IMR-90 (cell line): ENCODE measurements at regions not wholly inside any gene's neighbourhood (a gene's known extent, or its start where the extent isn't known, plus 50 kb on each side); places are given as distances from the start of the nearest gene placed in this dataset.

Experiments used
- ATAC-seq: fragments of 200-7000 bp; cut with Tn5 transposase; 2 replicates; pipeline ENCODE4 v1.9.1; 2020; ENCODE audit warnings: low read depth, mild to moderate bottlenecking, moderate library complexity
- BruUV-seq: library from RNA; stranded (reverse); fragments of 400-500 nt; replicated peaks from 2 replicates; lab custom pipeline; 2021; lab: Mats Ljungman, UMichigan
- CTCF ChIA-PET: fragments of 300-600 bp; formaldehyde crosslinking; extraction: SDS; loops from one replicate; lab custom pipeline; 2021; ENCODE audit warnings: antibody characterized with exemption; lab: Yijun Ruan, JAX
- POLR2A ChIA-PET: fragments of 300-600 bp; sonication (Branson Sonifier 250); formaldehyde crosslinking; loops from one replicate; lab custom pipeline; 2022; ENCODE audit warnings: antibody characterized with exemption; ENCODE audit not compliant: unreplicated experiment; lab: Charles Lee
- DNase-seq: peaks from one replicate; pipeline ENCODE4 v3.0.0; 2013
- H2AFZ ChIP-seq: replicated peaks from 2 replicates; pipeline ENCODE3; 2013; ENCODE audit warnings: low read length, mild to moderate bottlenecking; ENCODE audit not compliant: poor library complexity
- H2AK5ac ChIP-seq: 2 replicates; pipeline ENCODE4 v1.6.1; 2013; ENCODE audit warnings: low read depth, low read length, inconsistent platforms
- H2AK9ac ChIP-seq: replicated peaks from 2 replicates; pipeline ENCODE3; 2013; ENCODE audit warnings: mild to moderate bottlenecking, low read depth, low read length, moderate library complexity; ENCODE audit not compliant: poor library complexity
- H2BK120ac ChIP-seq: 2 replicates; pipeline ENCODE4 v1.6.1; 2013; ENCODE audit warnings: low read depth, low read length, inconsistent platforms
- H2BK15ac ChIP-seq: 3 replicates; pipeline ENCODE4 v1.6.1; 2013; ENCODE audit warnings: low read depth, low read length, inconsistent platforms
- H2BK20ac ChIP-seq: 2 replicates; pipeline ENCODE4 v1.6.1; 2013; ENCODE audit warnings: low read depth, mild to moderate bottlenecking, inconsistent platforms, low read length, moderate library complexity
- H2BK5ac ChIP-seq: 2 replicates; pipeline ENCODE4 v1.6.1; 2013; ENCODE audit warnings: mild to moderate bottlenecking, low read depth, low read length, inconsistent platforms; ENCODE audit not compliant: poor library complexity, severe bottlenecking
- H3K14ac ChIP-seq: replicated peaks from 2 replicates; pipeline ENCODE4 v1.6.1; 2013; ENCODE audit warnings: low read depth, low read length, inconsistent platforms
- H3K18ac ChIP-seq: 2 replicates; pipeline ENCODE4 v1.6.1; 2013; ENCODE audit warnings: low read depth, low read length, control low read depth
- H3K23ac ChIP-seq: 2 replicates; pipeline ENCODE4 v1.6.1; 2013; ENCODE audit warnings: low read depth, low read length, inconsistent platforms
- H3K27ac ChIP-seq: 2 replicates; pipeline ENCODE4 v1.5.1; 2013; ENCODE audit warnings: mild to moderate bottlenecking, control low read depth, low read length; ENCODE audit not compliant: insufficient read depth
- H3K27me3 ChIP-seq: 2 replicates; pipeline ENCODE4 v1.6.1; 2013; ENCODE audit warnings: low read length; ENCODE audit not compliant: control insufficient read depth, insufficient read depth
- H3K36me3 ChIP-seq: 2 replicates; pipeline ENCODE4 v1.6.1; 2013; ENCODE audit warnings: low read length, mixed read lengths; ENCODE audit not compliant: control insufficient read depth, insufficient read depth
- H3K4ac ChIP-seq: 2 replicates; pipeline ENCODE4 v1.6.1; 2013; ENCODE audit warnings: low read depth, low read length, inconsistent platforms
- H3K4me1 ChIP-seq: 2 replicates; pipeline ENCODE4 v1.6.1; 2013; ENCODE audit warnings: low read length, mixed read lengths; ENCODE audit not compliant: control insufficient read depth, insufficient read depth
- H3K4me2 ChIP-seq: 2 replicates; pipeline ENCODE4 v1.6.1; 2013; ENCODE audit warnings: low read depth, mild to moderate bottlenecking, control low read depth, low read length, moderate library complexity
- H3K4me3 ChIP-seq: 2 replicates; pipeline ENCODE4 v1.5.1; 2013; ENCODE audit warnings: low read depth, mild to moderate bottlenecking, control low read depth, low read length, moderate library complexity; ENCODE audit not compliant: insufficient read depth
- H3K56ac ChIP-seq: 2 replicates; pipeline ENCODE4 v1.6.1; 2013; ENCODE audit warnings: low read length, inconsistent platforms; ENCODE audit not compliant: insufficient read depth; ENCODE audit errors: extremely low read depth
- H3K79me1 ChIP-seq, 2 experiments: 2 replicates each; pipeline ENCODE4 v1.6.1; 2013; ENCODE audit warnings: low read length in 2 of 2, inconsistent platforms in 1 of 2, low read depth in 1 of 2
- H3K9ac ChIP-seq: 2 replicates; pipeline ENCODE4 v1.6.1; 2013; ENCODE audit warnings: low read depth, low read length, control low read depth
- H3K9me1 ChIP-seq: 2 replicates; pipeline ENCODE4 v1.6.1; 2013; ENCODE audit warnings: low read length, inconsistent platforms; ENCODE audit not compliant: insufficient read depth
- H3K9me3 ChIP-seq: 2 replicates; pipeline ENCODE4 v1.6.1; 2013; ENCODE audit warnings: low read length; ENCODE audit not compliant: control insufficient read depth, insufficient read depth
- H4K20me1 ChIP-seq: 2 replicates; pipeline ENCODE4 v1.6.1; 2013; ENCODE audit warnings: low read length, inconsistent platforms; ENCODE audit not compliant: insufficient read depth
- H4K5ac ChIP-seq: 2 replicates; pipeline ENCODE4 v1.6.1; 2013; ENCODE audit warnings: mild to moderate bottlenecking, low read depth, low read length, control low read depth
- H4K8ac ChIP-seq, 2 experiments: 2 replicates each; pipeline ENCODE4 v1.6.1; 2013; ENCODE audit warnings: low read depth in 2 of 2, low read length in 2 of 2, control low read depth in 1 of 2, inconsistent platforms in 1 of 2
- H4K91ac ChIP-seq: 2 replicates; pipeline ENCODE4 v1.6.1; 2013; ENCODE audit warnings: low read depth, low read length, inconsistent platforms; ENCODE audit not compliant: insufficient read depth
- BHLHE40 ChIP-seq: fragments of 150-350 bp; IDR thresholded peaks from 2 replicates; pipeline ENCODE4 v1.6.1; 2016; ENCODE audit warnings: mild to moderate bottlenecking, low read depth, low read length
- CEBPB ChIP-seq: IDR thresholded peaks from 2 replicates; pipeline ENCODE4 v1.6.1; 2012; ENCODE audit warnings: low read depth, low read length, improper control_type of control experiment
- CTCF ChIP-seq: conservative IDR thresholded peaks from 2 replicates; pipeline ENCODE4 v1.5.1; 2012; ENCODE audit warnings: mild to moderate bottlenecking, low read depth, low read length, improper control_type of control experiment
- ELK1 ChIP-seq: fragments of 150-350 bp; IDR thresholded peaks from 2 replicates; pipeline ENCODE4 v1.6.1; 2016; ENCODE audit warnings: low read depth, mild to moderate bottlenecking, low read length, moderate library complexity, borderline replicate concordance
- FOS ChIP-seq: fragments of 150-350 bp; IDR thresholded peaks from 2 replicates; pipeline ENCODE4 v1.6.1; 2016; ENCODE audit warnings: low read depth, low read length
- MAFK ChIP-seq: IDR thresholded peaks from 2 replicates; pipeline ENCODE4 v1.6.1; 2012; ENCODE audit warnings: low read depth, low read length, improper control_type of control experiment
- NFE2L2 ChIP-seq: fragments of 150-350 bp; IDR thresholded peaks from 2 replicates; pipeline ENCODE4 v1.6.1; 2016; ENCODE audit warnings: low read depth, mild to moderate bottlenecking, low read length
- POLR2A ChIP-seq: IDR thresholded peaks from 2 replicates; pipeline ENCODE4 v1.6.1; 2012; ENCODE audit warnings: mild to moderate bottlenecking, low read depth, low read length
- RCOR1 ChIP-seq: IDR thresholded peaks from 2 replicates; pipeline ENCODE4 v1.6.1; 2012; ENCODE audit warnings: mild to moderate bottlenecking, low read length, improper control_type of control experiment; ENCODE audit not compliant: insufficient replicate concordance
- SMC3 ChIP-seq: fragments of 150-350 bp; IDR thresholded peaks from 2 replicates; pipeline ENCODE4 v1.6.1; 2016; ENCODE audit warnings: low read depth, mild to moderate bottlenecking, antibody characterized with exemption, low read length, moderate library complexity
- USF2 ChIP-seq: fragments of 150-350 bp; IDR thresholded peaks from 2 replicates; pipeline ENCODE4 v1.6.1; 2017; ENCODE audit warnings: mild to moderate bottlenecking, antibody characterized with exemption, low read length, low read depth
- WGBS, 2 experiments: methylation state at CpG; one replicate each; pipeline versions ENCODE4 v1.1.5 to v1.1.7; 2013; ENCODE audit warnings: missing lambda C conversion rate in 2 of 2; ENCODE audit not compliant: insufficient read length in 1 of 2; ENCODE audit errors: extremely low coverage in 2 of 2; 5-methylcytosine and 5-hydroxymethylcytosine counted together
- dilution Hi-C: fragments of 300-500 bp; cut with HindIII; formaldehyde crosslinking; loops from one replicate; pipeline ENCODE4 v1.14.3; 2018; ENCODE audit warnings: low sequenced_read_pairs; ENCODE audit not compliant: unreplicated experiment
- in situ Hi-C: fragments of 300-500 bp; cut with MboI; formaldehyde crosslinking; loops from 3 replicates; pipeline ENCODE4 v1.14.3; 2019; ENCODE audit warnings: low sequenced_read_pairs, inconsistent platforms, mixed read lengths
- intact Hi-C: fragments of 100-400 bp; cut with micrococcal nuclease; formaldehyde crosslinking; loops from 2 replicates; pipeline ENCODE4 v1.10.0; 2022

- Histone ChIP-seq H3K56ac (no peak overlapping the region), H2BK5ac (no peak overlapping the region), H3K14ac (no peak overlapping the region), H4K8ac (no peak overlapping the region), H3K4ac (no peak overlapping the region), H2AFZ (no peak overlapping the region), H3K27me3 (peaks cover 22% of the 10 kb centered on the region), H3K4me2 (no peak overlapping the region), H3K4me3 (no peak overlapping the region), H3K36me3 (no peaks in the 10 kb centered on the region), H3K9ac (no peak overlapping the region), H3K18ac (no peak overlapping the region), H4K5ac (no peak overlapping the region), H2BK20ac (no peak overlapping the region), H2BK15ac (no peak overlapping the region), H2AK5ac (no peak overlapping the region), H3K4me1 (no peaks in the 10 kb centered on the region), H3K9me1 (no peaks in the 10 kb centered on the region), H4K91ac (no peak overlapping the region), H3K27ac (no peak overlapping the region), H2AK9ac (no peak overlapping the region), H4K20me1 (no peaks in the 10 kb centered on the region), H3K9me3 (no peaks in the 10 kb centered on the region), H3K23ac (no peak overlapping the region), H3K79me1 (no peaks in the 10 kb centered on the region), H2BK120ac (no peak overlapping the region)
- DNase-seq (no peak), ATAC-seq (no peak)
- intact Hi-C loops (loop anchor here (5.0 kb wide), 1 partner anchor 313 kb away; no protein-coding TSS in a partner anchor), dilution Hi-C loops (no loop called here), in situ Hi-C loops (no loop called here)
- CTCF ChIA-PET: no interaction called here
- no CpG with 5 or more reads among the region's 3 CpGs for WGBS, 2 experiments
- POLR2A ChIA-PET: no interaction called here
- TF ChIP-seq FOS (no peak), ELK1 (no peak), BHLHE40 (no peak), CEBPB (no peak), NFE2L2 (no peak), CTCF (no peak), USF2 (no peak), RCOR1 (no peak), POLR2A (no peak), SMC3 (no peak), MAFK (no peak)
- no TSS peak for BruUV-seq
Observed at GRCh38 chr6:82584856-82585255, 221.2 kb downstream of the TPBG start.
